ENCODE measurements at regions not wholly inside any gene's neighbourhood (a gene's known extent, or its start where the extent isn't known, plus 50 kb on each side); places are given as distances from the start of the nearest gene placed in this dataset.

- H3K27ac ChIP-seq (ENCODE audit: control insufficient read depth, insufficient read depth, low read length): no peak overlapping the region
- no peak overlapping the region for H3K9ac ChIP-seq (ENCODE audit: control insufficient read depth, extremely low read depth, insufficient read depth, low read length)
- no peaks in the 10 kb centered on the region for H3K9me1 ChIP-seq (ENCODE audit: control insufficient read depth, extremely low read depth, insufficient read depth, low read length)
- dilution Hi-C loops (cut with MboI; ENCODE audit: extremely low pct_ligation_motif_present, low sequenced_read_pairs): no loop called here
- FAIRE-seq: no peak
- H3K79me2 ChIP-seq (ENCODE audit: control insufficient read depth, insufficient read depth, low read length): no peaks in the 10 kb centered on the region
- H3K27me3 ChIP-seq (ENCODE audit: control insufficient read depth, extremely low read depth, insufficient read depth, low read length): no peaks in the 10 kb centered on the region
- DNase-seq (ENCODE audit: low read depth, low spot score): peak; percentile 45
- H3K9me3 ChIP-seq (ENCODE audit: control insufficient read depth, low read depth, low read length): no peaks in the 10 kb centered on the region
- no peak overlapping the region for H3K4me2 ChIP-seq (ENCODE audit: control insufficient read depth, extremely low read depth, insufficient read depth, low read depth, low read length)
- no peak overlapping the region for H3K4me3 ChIP-seq (ENCODE audit: control insufficient read depth in 2 of 3, extremely low read depth in 1 of 3, insufficient read depth in 2 of 3, low read depth in 1 of 3, low read length in 3 of 3)
- H4K20me1 ChIP-seq (ENCODE audit: control insufficient read depth, extremely low read depth, insufficient read depth, low read length): no peaks in the 10 kb centered on the region
- no peak for TF ChIP-seq EZH2 (IDR thresholded peaks at IDR 0.05; ENCODE audit: low read length)
- no peak for TF ChIP-seq CTCF (optimal IDR thresholded peaks at IDR 0.05 in 1 of 3, IDR thresholded peaks at IDR 0.05 in 1 of 3, conservative IDR thresholded peaks at IDR 0.05 in 1 of 3; ENCODE audit: extremely low read depth in 1 of 3, insufficient read depth in 2 of 3, low read length in 3 of 3)
- H3K4me1 ChIP-seq (ENCODE audit: control insufficient read depth, extremely low read depth, insufficient read depth, low read length): no peaks in the 10 kb centered on the region
- no peaks in the 10 kb centered on the region for H3K36me3 ChIP-seq (ENCODE audit: control insufficient read depth in 2 of 2, extremely low read depth in 1 of 2, insufficient read depth in 2 of 2, low read length in 2 of 2)
- H2AFZ ChIP-seq (ENCODE audit: control insufficient read depth, low read length): no peak overlapping the region
Measured at GRCh38 chr2:139122711-139123158, 342.5 kb upstream of the NXPH2 start.

GRCh38 chr2:139099721-139100120 is 319.5 kb upstream of the NXPH2 start:
- H3K27ac ChIP-seq (ENCODE audit: control insufficient read depth, insufficient read depth, low read length): no peak overlapping the region
- FAIRE-seq: no peak

More at GRCh38 chr2:139099721-139100120, 319.5 kb upstream of the NXPH2 start:
- no peak for TF ChIP-seq CTCF (optimal IDR thresholded peaks at IDR 0.05 in 1 of 3, IDR thresholded peaks at IDR 0.05 in 1 of 3, conservative IDR thresholded peaks at IDR 0.05 in 1 of 3; ENCODE audit: extremely low read depth in 1 of 3, insufficient read depth in 2 of 3, low read length in 3 of 3)
- no peak for TF ChIP-seq EZH2 (IDR thresholded peaks at IDR 0.05; ENCODE audit: low read length)
- Histone ChIP-seq H3K4me1 (ENCODE audit: control insufficient read depth, extremely low read depth, insufficient read depth, low read length) (no peaks in the 10 kb centered on the region), H3K9ac (ENCODE audit: control insufficient read depth, extremely low read depth, insufficient read depth, low read length) (no peak overlapping the region), H3K4me2 (ENCODE audit: control insufficient read depth, extremely low read depth, insufficient read depth, low read depth, low read length) (no peak overlapping the region), H3K4me3 (ENCODE audit: control insufficient read depth in 2 of 3, extremely low read depth in 1 of 3, insufficient read depth in 2 of 3, low read depth in 1 of 3, low read length in 3 of 3) (no peak overlapping the region), H3K36me3 (ENCODE audit: control insufficient read depth in 2 of 2, extremely low read depth in 1 of 2, insufficient read depth in 2 of 2, low read length in 2 of 2) (no peaks in the 10 kb centered on the region), H4K20me1 (ENCODE audit: control insufficient read depth, extremely low read depth, insufficient read depth, low read length) (no peaks in the 10 kb centered on the region), H3K9me1 (ENCODE audit: control insufficient read depth, extremely low read depth, insufficient read depth, low read length) (no peaks in the 10 kb centered on the region), H3K79me2 (ENCODE audit: control insufficient read depth, insufficient read depth, low read length) (no peaks in the 10 kb centered on the region), H2AFZ (ENCODE audit: control insufficient read depth, low read length) (no peak overlapping the region), H3K9me3 (ENCODE audit: control insufficient read depth, low read depth, low read length) (no peaks in the 10 kb centered on the region), H3K27me3 (ENCODE audit: control insufficient read depth, extremely low read depth, insufficient read depth, low read length) (no peaks in the 10 kb centered on the region)
- dilution Hi-C loops (cut with MboI; ENCODE audit: extremely low pct_ligation_motif_present, low sequenced_read_pairs): no loop called here
- no peak for DNase-seq (ENCODE audit: low read depth, low spot score)
